ENCODE measurements at regions not wholly inside any gene's neighbourhood (a gene's known extent, or its start where the extent isn't known, plus 50 kb on each side); places are given as distances from the start of the nearest gene placed in this dataset.

GRCh38 chr9:19681846-19682245, 107.0 kb downstream of the SLC24A2 start:
- no peak for TF ChIP-seq CTCF (IDR thresholded peaks at IDR 0.05)
- Histone ChIP-seq H3K36me3 (no peaks in the 10 kb centered on the region), H3K4me3 (no peak overlapping the region), H3K4me1 (no peaks in the 10 kb centered on the region), H3K27ac (no peak overlapping the region), H3K9me3 (peaks cover 0 to 17% of the 10 kb centered on the region in 2 donors), H3K27me3 (no peaks in the 10 kb centered on the region)
- DNase-seq (no peak), ATAC-seq (no peak)
- intact Hi-C loops (cut with DNase I), result no loop called here

- no peak for ATAC-seq
Observed at GRCh38 chr9:19677924-19678323, 110.9 kb downstream of the SLC24A2 start.

GRCh38 chr9:19675492-19675891, 113.3 kb downstream of the SLC24A2 start:
- intact Hi-C loops (cut with DNase I), result no loop called here
- no peak for DNase-seq
- no peak for ATAC-seq
- Histone ChIP-seq H3K4me3 (no peak overlapping the region), H3K4me1 (no peaks in the 10 kb centered on the region), H3K27me3 (no peaks in the 10 kb centered on the region), H3K27ac (no peak overlapping the region), H3K36me3 (no peaks in the 10 kb centered on the region), H3K9me3 (no peaks in the 10 kb centered on the region)
- no peak for TF ChIP-seq CTCF (IDR thresholded peaks at IDR 0.05)

More at GRCh38 chr9:19677924-19678323, 110.9 kb downstream of the SLC24A2 start:
- Histone ChIP-seq H3K36me3 (no peaks in the 10 kb centered on the region), H3K9me3 (no peaks in the 10 kb centered on the region), H3K27ac (no peak overlapping the region), H3K4me1 (no peaks in the 10 kb centered on the region), H3K4me3 (no peak overlapping the region), H3K27me3 (no peaks in the 10 kb centered on the region)
- intact Hi-C loops (cut with DNase I), result no loop called here
- TF ChIP-seq CTCF (IDR thresholded peaks at IDR 0.05), result no peak
- no peak for DNase-seq

GRCh38 chr9:19666575-19666974, 122.3 kb downstream of the SLC24A2 start:
- no peak overlapping the region for H3K4me3 ChIP-seq
- no peaks in the 10 kb centered on the region for H3K9me3 ChIP-seq
- no peak overlapping the region for H3K27ac ChIP-seq
- H3K4me1 ChIP-seq, result no peaks in the 10 kb centered on the region
- intact Hi-C loops (cut with DNase I), result no loop called here
- ATAC-seq (no peak), DNase-seq (no peak)
- no peak for TF ChIP-seq CTCF (IDR thresholded peaks at IDR 0.05)
- H3K36me3 ChIP-seq, result no peaks in the 10 kb centered on the region
- no peaks in the 10 kb centered on the region for H3K27me3 ChIP-seq

- Histone ChIP-seq H3K36me3 (no peaks in the 10 kb centered on the region), H3K4me3 (no peak overlapping the region), H3K27me3 (no peaks in the 10 kb centered on the region), H3K27ac (no peak overlapping the region), H3K9me3 (no peaks in the 10 kb centered on the region), H3K4me1 (no peaks in the 10 kb centered on the region)
- DNase-seq (no peak), ATAC-seq (no peak)
- intact Hi-C loops (cut with DNase I), result no loop called here
- TF ChIP-seq CTCF (IDR thresholded peaks at IDR 0.05), result no peak
Observed at GRCh38 chr9:19665146-19665863, 123.5 kb downstream of the SLC24A2 start.

All from left lung (tissue), 4 donors.